ENCODE measurements at regions not wholly inside any gene's neighbourhood (a gene's known extent, or its start where the extent isn't known, plus 50 kb on each side); places are given as distances from the start of the nearest gene placed in this dataset.

GRCh38 chr5:122547669-122548068 lies 227.2 kb upstream of the SNX2 start:
- H3K4me3 ChIP-seq: no peak overlapping the region
- no peaks in the 10 kb centered on the region for H3K27me3 ChIP-seq
- H3K36me3 ChIP-seq: no peaks in the 10 kb centered on the region
- no peaks in the 10 kb centered on the region for H3K9me3 ChIP-seq
- H3K27ac ChIP-seq: no peak overlapping the region
- no peak for DNase-seq (ENCODE audit: low spot score)
- TF ChIP-seq CTCF (IDR thresholded peaks at IDR 0.05): no peak
- no peaks in the 10 kb centered on the region for H3K4me1 ChIP-seq

- H3K27me3 ChIP-seq: no peaks in the 10 kb centered on the region
- no peak for TF ChIP-seq CTCF (IDR thresholded peaks at IDR 0.05)
- H3K9me3 ChIP-seq: no peaks in the 10 kb centered on the region
- no peak overlapping the region for H3K27ac ChIP-seq
- no peak overlapping the region for H3K4me3 ChIP-seq
- peaks cover 0 to 7% of the 10 kb centered on the region in 2 donors for H3K4me1 ChIP-seq
- no peak for DNase-seq (ENCODE audit: low spot score)
- H3K36me3 ChIP-seq: no peaks in the 10 kb centered on the region
Observed at GRCh38 chr5:122559676-122560075, 215.2 kb upstream of the SNX2 start.

GRCh38 chr5:122561209-122561608 lies 213.7 kb upstream of the SNX2 start:
- no peak for TF ChIP-seq CTCF (IDR thresholded peaks at IDR 0.05)

GRCh38 chr5:122565331-122565730 lies 209.5 kb upstream of the SNX2 start:
- no peak for DNase-seq (ENCODE audit: low spot score)
- H3K27ac ChIP-seq: no peak overlapping the region
- H3K9me3 ChIP-seq: no peaks in the 10 kb centered on the region
- H3K36me3 ChIP-seq: no peaks in the 10 kb centered on the region
- peaks cover 0 to 7% of the 10 kb centered on the region in 2 donors for H3K4me1 ChIP-seq
- TF ChIP-seq CTCF (IDR thresholded peaks at IDR 0.05): no peak
- no peaks in the 10 kb centered on the region for H3K27me3 ChIP-seq
- no peak overlapping the region for H3K4me3 ChIP-seq

More at GRCh38 chr5:122561209-122561608, 213.7 kb upstream of the SNX2 start:
- H3K27ac ChIP-seq: no peak overlapping the region
- H3K27me3 ChIP-seq: no peaks in the 10 kb centered on the region
- H3K4me3 ChIP-seq: no peak overlapping the region
- no peaks in the 10 kb centered on the region for H3K36me3 ChIP-seq
- H3K4me1 ChIP-seq: peaks cover 0 to 7% of the 10 kb centered on the region in 2 donors
- no peak for DNase-seq (ENCODE audit: low spot score)
- H3K9me3 ChIP-seq: no peaks in the 10 kb centered on the region

GRCh38 chr5:122576256-122577016 lies 198.4 kb upstream of the SNX2 start:
- Histone ChIP-seq H3K36me3 (no peaks in the 10 kb centered on the region), H3K27ac (no peak overlapping the region), H3K4me3 (no peak overlapping the region), H3K9me3 (no peaks in the 10 kb centered on the region), H3K4me1 (no peaks in the 10 kb centered on the region), H3K27me3 (no peaks in the 10 kb centered on the region)
- no peak for DNase-seq (ENCODE audit: low spot score)
- TF ChIP-seq CTCF (IDR thresholded peaks at IDR 0.05): no peak

GRCh38 chr5:122581629-122582028 lies 193.3 kb upstream of the SNX2 start:
- Histone ChIP-seq H3K27ac (no peak overlapping the region), H3K4me1 (no peaks in the 10 kb centered on the region), H3K27me3 (no peaks in the 10 kb centered on the region), H3K36me3 (no peaks in the 10 kb centered on the region), H3K4me3 (no peak overlapping the region), H3K9me3 (no peaks in the 10 kb centered on the region)
- DNase-seq (ENCODE audit: low spot score): no peak
- no peak for TF ChIP-seq CTCF (IDR thresholded peaks at IDR 0.05)

All from right atrium auricular region (tissue), 2 donors.